NCI-H2227 (cell line): ENCODE measurements at regions not wholly inside any gene's neighbourhood (a gene's known extent, or its start where the extent isn't known, plus 50 kb on each side); places are given as distances from the start of the nearest gene placed in this dataset.

Experiments used
- DNase-seq: peaks from one replicate; lab custom pipeline; 2025; ENCODE audit not compliant: unreplicated experiment; lab: John Stamatoyannopoulos, UW

DNA sequence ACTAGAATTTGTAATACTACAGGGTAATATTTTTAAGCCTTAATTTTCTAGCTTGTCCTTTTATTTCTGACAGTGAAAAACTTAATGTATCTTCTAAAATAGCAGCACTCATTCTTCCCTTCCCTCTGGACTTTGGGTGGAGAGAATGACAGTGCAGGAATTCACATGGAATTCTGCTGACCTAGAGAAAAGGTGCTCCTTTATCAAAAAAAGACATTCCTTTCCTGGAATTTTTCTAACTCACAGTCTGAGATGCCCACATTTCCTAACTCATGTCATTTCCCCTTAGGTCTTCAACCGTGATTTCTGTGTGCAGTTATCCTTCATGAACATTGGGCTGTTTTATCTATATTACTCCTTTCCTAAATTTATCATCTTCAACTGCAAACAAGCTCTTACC, 137.8 kb upstream of the PDGFD start:
- no peak for DNase-seq

GRCh38 chr11:104291646-104292045, 127.7 kb upstream of the PDGFD start:
- DNase-seq = no peak

GRCh38 chr11:104286129-104286528, 122.2 kb upstream of the PDGFD start:
- DNase-seq = no peak

GRCh38 chr11:104279587-104279986, 115.6 kb upstream of the PDGFD start:
- no peak for DNase-seq

DNA sequence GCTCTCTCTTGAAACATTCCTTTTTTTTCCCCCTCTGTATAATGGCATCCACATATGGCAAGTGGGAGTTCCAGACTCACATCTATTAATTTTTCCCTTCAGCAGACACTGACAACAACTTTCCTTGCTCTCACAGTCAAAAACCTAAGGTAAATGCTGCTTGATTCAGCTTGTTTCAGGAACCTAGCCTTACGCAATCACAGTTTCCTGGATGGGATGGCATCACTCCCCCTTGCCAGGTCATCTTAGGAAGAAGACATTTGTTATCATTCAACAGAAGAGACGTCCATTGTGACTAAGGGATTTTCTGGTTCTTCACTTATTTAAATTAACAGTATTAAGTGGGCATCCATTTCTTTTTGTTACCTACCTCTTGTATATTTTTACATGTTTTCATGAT, 112.0 kb upstream of the PDGFD start:
- peak; percentile 9 for DNase-seq

DNA sequence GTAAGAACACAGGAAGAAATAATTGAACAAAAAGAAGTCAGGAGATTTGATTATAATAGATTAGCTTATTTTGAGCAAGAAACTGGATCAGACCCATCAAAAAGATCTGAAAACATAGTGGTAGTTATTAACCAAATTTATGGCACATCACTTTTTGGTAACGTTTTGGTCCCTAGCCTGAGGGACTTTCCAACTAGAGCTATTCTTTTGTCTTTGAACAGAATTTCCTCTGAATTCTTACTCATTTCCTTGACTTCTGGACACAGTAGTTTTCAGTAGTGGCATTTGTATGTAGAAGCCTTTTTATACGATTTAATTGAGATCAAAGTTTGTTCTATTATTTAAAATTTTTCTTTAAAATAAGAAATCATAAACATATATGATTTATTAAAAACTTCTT, 96.5 kb upstream of the PDGFD start:
- no peak for DNase-seq

DNA sequence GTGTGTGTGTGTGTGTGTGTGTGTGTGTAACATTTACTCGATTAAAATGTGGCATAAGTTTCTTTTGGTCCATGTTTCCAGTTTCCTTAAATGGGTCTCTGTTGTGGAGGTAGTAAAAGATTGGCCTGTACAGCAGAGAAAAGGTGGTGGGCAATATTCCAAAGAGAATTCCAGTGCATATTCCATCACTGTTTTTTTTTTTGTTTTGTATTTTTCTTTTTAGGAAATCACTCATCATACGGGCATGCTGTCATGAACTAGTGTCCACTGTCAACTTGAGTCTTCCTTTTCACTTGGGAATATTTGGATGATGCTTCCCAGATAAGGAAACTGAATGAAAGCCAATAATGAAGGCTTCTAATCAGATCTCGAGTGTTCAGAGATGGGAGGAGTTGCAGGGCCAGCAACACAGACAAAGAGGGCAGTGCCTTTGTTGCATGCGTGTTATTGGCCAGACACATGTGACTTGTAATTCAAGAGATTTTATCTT, 95.2 kb upstream of the PDGFD start:
- DNase-seq = no peak

GRCh38 chr11:104256525-104256924, 92.6 kb upstream of the PDGFD start:
- DNase-seq = no peak

DNA sequence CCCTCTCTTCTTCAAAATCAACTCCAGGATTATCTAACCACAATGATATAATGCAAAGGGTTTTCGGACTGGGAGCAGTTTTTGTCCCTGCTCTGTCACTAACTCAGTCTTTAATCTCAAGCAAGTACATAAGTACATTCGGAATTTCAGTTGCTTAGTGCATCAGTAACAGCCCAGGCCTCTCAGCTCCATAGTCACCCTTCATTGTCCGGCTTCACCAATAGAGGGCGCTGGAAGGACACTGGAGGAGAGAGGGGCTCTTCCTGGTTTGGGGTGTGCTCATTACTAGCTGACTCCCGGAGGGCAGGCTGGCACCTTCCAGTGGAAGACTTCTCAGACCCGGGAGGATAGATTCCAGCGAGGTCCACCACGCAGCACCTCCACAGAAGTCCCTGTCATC, 90.4 kb upstream of the PDGFD start:
- DNase-seq = peak; percentile 2

DNA sequence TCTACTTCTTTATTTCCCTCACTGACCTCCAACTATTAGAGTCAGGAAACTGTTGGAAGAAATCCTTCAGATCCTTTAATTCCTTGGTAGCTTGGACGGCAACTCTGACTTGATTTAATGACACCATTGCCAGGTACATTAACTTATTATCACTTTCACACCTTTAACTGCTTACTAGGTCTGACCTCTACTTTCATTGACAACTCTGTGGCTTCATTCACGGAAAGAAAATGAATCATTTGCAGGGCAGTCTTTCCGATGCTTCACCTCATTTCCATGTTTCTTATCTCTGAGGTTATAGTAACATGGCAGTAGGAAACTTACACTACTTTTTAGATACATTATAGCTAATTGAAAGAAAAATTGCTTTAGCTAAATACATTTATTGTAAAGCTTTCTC, 82.6 kb upstream of the PDGFD start:
- DNase-seq = no peak

DNA sequence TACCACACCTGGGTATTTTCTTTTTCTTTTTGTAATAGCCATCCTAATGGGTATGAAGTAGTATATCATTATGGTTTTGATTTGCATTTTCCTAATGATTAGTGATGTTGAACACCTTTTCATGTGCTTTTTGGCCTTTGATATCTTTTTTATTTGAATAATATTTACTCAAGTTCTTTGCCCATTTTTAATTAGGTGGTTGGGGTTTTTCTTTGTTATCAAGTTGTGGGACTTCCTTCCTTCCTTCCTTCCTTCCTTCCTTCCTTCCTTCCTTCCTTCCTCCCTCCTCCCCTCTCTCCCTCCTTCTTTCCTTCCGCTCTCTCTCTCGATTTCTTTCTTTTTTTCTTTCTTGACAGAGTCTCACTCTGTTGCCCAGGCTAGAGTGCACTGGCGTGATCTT, 75.0 kb upstream of the PDGFD start:
- DNase-seq = no peak

- no peak for DNase-seq
Measured at GRCh38 chr11:104225047-104225446, 61.1 kb upstream of the PDGFD start.

DNA sequence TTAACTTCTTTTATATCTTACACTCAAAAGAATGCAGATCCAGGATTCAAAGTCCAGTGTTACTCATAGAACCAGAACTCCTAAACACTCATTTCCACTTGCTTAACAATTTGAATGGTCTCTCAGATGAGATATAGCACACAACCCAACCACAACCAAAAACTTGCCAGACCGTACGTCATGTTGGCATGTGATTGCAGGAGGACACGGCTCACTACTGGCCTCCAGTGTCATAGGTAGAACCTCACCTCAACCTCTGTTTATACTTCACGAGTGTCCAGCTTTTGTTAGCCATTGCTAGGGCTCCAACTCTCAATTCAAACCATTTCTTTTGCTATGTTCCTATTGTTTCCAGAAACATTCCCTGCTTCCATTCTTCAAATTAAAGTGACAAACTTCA, 58.5 kb upstream of the PDGFD start:
- no peak for DNase-seq

GRCh38 chr11:104221455-104221854, 57.5 kb upstream of the PDGFD start:
- DNase-seq = no peak

DNA sequence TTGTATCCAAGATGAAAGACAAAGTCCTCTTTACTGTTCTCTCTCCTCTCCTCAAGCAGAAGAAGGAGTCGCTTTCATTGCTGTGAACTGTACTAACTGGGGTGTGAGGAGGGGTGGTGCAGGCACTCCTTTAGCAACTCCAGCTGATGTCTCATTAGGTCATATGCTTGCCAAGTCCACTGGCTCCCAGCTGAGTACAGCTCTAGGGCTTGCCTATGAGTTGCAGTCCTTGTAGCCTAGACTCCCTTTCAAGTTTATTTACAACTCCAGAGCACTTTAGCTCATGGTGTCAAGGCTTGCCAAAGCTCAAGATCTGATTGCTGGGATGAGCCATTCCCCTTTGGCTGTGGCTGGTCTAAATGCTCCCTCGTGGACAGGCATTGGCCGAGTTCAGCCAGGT, 55.1 kb upstream of the PDGFD start:
- no peak for DNase-seq

DNA sequence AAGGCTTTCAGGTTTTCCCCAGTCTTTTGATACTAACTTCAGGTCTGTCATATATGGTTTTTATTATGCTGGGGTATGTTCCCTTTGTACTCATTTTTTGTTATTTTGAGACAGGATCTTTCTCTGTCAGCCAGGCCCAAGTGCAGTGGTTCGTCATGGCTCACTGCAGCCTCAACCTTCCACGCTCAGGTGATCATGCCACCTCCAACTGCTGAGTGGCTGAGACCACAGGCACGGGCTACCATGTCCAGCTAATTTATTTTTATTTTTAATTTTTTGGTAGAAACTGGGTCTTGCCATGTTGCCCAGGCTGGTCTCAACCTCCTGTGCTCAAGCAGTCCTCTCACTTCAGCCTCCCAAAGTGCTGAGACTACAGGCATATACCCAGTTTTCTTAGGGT, 50.6 kb upstream of the PDGFD start:
- no peak for DNase-seq
